ENCODE measurements at regions not wholly inside any gene's neighbourhood (a gene's known extent, or its start where the extent isn't known, plus 50 kb on each side); places are given as distances from the start of the nearest gene placed in this dataset.

DNA sequence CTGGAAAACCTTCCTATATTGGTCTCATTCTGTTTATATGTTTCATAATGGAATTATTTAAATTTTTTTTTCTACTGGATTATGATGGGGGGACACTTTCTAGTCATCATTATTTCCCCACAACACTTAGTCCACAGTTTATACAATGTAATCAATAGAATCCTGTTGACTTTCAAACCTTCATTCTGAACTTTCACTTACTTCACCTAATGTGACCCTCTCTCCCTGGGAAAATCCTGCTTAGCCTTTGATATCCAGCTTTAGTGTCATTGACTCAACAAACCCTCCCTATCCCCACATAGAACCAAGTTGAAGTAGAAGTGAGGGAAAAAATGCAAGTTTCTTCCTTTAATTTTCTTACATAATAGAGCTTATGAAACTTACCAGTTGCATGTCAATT lies 666.0 kb downstream of the MECOM start (continued):
- TF ChIP-seq, protein P1, sequence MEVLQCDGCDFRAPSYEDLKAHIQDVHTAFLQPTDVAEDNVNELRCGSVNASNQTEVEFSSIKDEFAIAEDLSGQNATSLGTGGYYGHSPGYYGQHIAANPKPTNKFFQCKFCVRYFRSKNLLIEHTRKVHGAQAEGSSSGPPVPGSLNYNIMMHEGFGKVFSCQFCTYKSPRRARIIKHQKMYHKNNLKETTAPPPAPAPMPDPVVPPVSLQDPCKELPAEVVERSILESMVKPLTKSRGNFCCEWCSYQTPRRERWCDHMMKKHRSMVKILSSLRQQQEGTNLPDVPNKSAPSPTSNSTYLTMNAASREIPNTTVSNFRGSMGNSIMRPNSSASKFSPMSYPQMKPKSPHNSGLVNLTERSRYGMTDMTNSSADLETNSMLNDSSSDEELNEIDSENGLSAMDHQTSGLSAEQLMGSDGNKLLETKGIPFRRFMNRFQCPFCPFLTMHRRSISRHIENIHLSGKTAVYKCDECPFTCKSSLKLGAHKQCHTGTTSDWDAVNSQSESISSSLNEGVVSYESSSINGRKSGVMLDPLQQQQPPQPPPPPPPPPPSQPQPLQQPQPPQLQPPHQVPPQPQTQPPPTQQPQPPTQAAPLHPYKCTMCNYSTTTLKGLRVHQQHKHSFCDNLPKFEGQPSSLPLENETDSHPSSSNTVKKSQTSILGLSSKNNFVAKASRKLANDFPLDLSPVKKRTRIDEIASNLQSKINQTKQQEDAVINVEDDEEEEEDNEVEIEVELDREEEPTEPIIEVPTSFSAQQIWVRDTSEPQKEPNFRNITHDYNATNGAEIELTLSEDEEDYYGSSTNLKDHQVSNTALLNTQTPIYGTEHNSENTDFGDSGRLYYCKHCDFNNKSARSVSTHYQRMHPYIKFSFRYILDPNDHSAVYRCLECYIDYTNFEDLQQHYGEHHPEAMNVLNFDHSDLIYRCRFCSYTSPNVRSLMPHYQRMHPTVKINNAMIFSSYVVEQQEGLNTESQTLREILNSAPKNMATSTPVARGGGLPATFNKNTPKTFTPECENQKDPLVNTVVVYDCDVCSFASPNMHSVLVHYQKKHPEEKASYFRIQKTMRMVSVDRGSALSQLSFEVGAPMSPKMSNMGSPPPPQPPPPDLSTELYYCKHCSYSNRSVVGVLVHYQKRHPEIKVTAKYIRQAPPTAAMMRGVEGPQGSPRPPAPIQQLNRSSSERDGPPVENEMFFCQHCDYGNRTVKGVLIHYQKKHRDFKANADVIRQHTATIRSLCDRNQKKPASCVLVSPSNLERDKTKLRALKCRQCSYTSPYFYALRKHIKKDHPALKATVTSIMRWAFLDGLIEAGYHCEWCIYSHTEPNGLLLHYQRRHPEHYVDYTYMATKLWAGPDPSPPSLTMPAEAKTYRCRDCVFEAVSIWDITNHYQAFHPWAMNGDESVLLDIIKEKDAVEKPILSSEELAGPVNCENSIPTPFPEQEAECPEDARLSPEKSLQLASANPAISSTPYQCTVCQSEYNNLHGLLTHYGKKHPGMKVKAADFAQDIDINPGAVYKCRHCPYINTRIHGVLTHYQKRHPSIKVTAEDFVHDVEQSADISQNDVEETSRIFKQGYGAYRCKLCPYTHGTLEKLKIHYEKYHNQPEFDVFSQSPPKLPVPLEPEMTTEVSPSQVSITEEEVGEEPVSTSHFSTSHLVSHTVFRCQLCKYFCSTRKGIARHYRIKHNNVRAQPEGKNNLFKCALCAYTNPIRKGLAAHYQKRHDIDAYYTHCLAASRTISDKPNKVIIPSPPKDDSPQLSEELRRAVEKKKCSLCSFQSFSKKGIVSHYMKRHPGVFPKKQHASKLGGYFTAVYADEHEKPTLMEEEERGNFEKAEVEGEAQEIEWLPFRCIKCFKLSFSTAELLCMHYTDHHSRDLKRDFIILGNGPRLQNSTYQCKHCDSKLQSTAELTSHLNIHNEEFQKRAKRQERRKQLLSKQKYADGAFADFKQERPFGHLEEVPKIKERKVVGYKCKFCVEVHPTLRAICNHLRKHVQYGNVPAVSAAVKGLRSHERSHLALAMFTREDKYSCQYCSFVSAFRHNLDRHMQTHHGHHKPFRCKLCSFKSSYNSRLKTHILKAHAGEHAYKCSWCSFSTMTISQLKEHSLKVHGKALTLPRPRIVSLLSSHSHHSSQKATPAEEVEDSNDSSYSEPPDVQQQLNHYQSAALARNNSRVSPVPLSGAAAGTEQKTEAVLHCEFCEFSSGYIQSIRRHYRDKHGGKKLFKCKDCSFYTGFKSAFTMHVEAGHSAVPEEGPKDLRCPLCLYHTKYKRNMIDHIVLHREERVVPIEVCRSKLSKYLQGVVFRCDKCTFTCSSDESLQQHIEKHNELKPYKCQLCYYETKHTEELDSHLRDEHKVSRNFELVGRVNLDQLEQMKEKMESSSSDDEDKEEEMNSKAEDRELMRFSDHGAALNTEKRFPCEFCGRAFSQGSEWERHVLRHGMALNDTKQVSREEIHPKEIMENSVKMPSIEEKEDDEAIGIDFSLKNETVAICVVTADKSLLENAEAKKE (CRISPR knock-in tag; IDR thresholded peaks at IDR 0.05) = no peak
- TF ChIP-seq STAT1 (IDR thresholded peaks at IDR 0.05; ENCODE audit: unreplicated experiment) = no peak
- no peak for TF ChIP-seq CTCF (conservative IDR thresholded peaks at IDR 0.05; ENCODE audit: low read depth in 2 of 2)
- no peak for TF ChIP-seq EZH2phosphoT487 (IDR thresholded peaks at IDR 0.05; ENCODE audit: unreplicated experiment)
- TF ChIP-seq ZNF114 (CRISPR knock-in tag; IDR thresholded peaks at IDR 0.05) = no peak
- TF ChIP-seq POLR2AphosphoS5 (IDR thresholded peaks at IDR 0.05; ENCODE audit: low read depth) = no peak
- no peak for TF ChIP-seq JUNB (IDR thresholded peaks at IDR 0.05; ENCODE audit: unreplicated experiment)
- no peak for TF ChIP-seq NANOG (IDR thresholded peaks at IDR 0.05; ENCODE audit: borderline replicate concordance)
- TF ChIP-seq, protein P2, sequence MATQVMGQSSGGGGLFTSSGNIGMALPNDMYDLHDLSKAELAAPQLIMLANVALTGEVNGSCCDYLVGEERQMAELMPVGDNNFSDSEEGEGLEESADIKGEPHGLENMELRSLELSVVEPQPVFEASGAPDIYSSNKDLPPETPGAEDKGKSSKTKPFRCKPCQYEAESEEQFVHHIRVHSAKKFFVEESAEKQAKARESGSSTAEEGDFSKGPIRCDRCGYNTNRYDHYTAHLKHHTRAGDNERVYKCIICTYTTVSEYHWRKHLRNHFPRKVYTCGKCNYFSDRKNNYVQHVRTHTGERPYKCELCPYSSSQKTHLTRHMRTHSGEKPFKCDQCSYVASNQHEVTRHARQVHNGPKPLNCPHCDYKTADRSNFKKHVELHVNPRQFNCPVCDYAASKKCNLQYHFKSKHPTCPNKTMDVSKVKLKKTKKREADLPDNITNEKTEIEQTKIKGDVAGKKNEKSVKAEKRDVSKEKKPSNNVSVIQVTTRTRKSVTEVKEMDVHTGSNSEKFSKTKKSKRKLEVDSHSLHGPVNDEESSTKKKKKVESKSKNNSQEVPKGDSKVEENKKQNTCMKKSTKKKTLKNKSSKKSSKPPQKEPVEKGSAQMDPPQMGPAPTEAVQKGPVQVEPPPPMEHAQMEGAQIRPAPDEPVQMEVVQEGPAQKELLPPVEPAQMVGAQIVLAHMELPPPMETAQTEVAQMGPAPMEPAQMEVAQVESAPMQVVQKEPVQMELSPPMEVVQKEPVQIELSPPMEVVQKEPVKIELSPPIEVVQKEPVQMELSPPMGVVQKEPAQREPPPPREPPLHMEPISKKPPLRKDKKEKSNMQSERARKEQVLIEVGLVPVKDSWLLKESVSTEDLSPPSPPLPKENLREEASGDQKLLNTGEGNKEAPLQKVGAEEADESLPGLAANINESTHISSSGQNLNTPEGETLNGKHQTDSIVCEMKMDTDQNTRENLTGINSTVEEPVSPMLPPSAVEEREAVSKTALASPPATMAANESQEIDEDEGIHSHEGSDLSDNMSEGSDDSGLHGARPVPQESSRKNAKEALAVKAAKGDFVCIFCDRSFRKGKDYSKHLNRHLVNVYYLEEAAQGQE (IDR thresholded peaks at IDR 0.05; ENCODE audit: unreplicated experiment) = no peak
- no peak for TF ChIP-seq ZNF331 (CRISPR knock-in tag; IDR thresholded peaks at IDR 0.05; ENCODE audit: low read depth)
- TF ChIP-seq, protein P3, sequence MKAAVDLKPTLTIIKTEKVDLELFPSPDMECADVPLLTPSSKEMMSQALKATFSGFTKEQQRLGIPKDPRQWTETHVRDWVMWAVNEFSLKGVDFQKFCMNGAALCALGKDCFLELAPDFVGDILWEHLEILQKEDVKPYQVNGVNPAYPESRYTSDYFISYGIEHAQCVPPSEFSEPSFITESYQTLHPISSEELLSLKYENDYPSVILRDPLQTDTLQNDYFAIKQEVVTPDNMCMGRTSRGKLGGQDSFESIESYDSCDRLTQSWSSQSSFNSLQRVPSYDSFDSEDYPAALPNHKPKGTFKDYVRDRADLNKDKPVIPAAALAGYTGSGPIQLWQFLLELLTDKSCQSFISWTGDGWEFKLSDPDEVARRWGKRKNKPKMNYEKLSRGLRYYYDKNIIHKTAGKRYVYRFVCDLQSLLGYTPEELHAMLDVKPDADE (IDR thresholded peaks at IDR 0.05) = no peak

Measured in GM23338 (cell line).